H1 (cell line): ENCODE measurements at regions not wholly inside any gene's neighbourhood (a gene's known extent, or its start where the extent isn't known, plus 50 kb on each side); places are given as distances from the start of the nearest gene placed in this dataset.
A peak's percentile ranks its signal among the peaks of the same experiment; 100 is the strongest.

Experiments
- CTCF ChIA-PET: fragments of 300-600 bp; sonication (Branson Sonifier 250); formaldehyde crosslinking; loops from one replicate; lab custom pipeline; 2021; ENCODE audit not compliant: partially characterized antibody; lab: Charles Lee
- POLR2A ChIA-PET: fragments of 300-600 bp; sonication (Branson Sonifier 250); formaldehyde crosslinking; loops from one replicate; lab custom pipeline; 2021; ENCODE audit warnings: inconsistent platforms; ENCODE audit not compliant: partially characterized antibody; lab: Charles Lee
- DNase-seq, 2 experiments: peaks; one replicate each; pipeline versions ENCODE4 v3.0.0 to v3.0.0-alpha.2; 2010 to 2022; ENCODE audit warnings: low spot score in 2 of 2, low read depth in 1 of 2, mixed read lengths in 1 of 2
- FAIRE-seq: peaks from 2 replicates; lab custom pipeline; 2011; peaks lifted over from hg19 to GRCh38; lab: Jason Lieb, UNC
- H2AFZ ChIP-seq: 2 replicates; pipeline ENCODE4 v1.8.1; 2012; ENCODE audit warnings: low read length, inconsistent platforms
- H2AK5ac ChIP-seq: 2 replicates; pipeline ENCODE4 v1.6.1; 2013; ENCODE audit warnings: low read depth, low read length
- H2BK120ac ChIP-seq: replicated peaks from 2 replicates; pipeline ENCODE3; 2013; ENCODE audit warnings: low read depth, low read length, inconsistent platforms
- H2BK12ac ChIP-seq: 2 replicates; pipeline ENCODE4 v1.6.1; 2013; ENCODE audit warnings: low read depth, low read length
- H2BK15ac ChIP-seq: 2 replicates; pipeline ENCODE4 v1.6.1; 2013; ENCODE audit warnings: low read length
- H2BK20ac ChIP-seq: 2 replicates; pipeline ENCODE4 v1.6.1; 2013; ENCODE audit warnings: low read length
- H2BK5ac ChIP-seq: 2 replicates; pipeline ENCODE4 v1.6.1; 2013; ENCODE audit warnings: low read depth, low read length
- H3K14ac ChIP-seq: 2 replicates; pipeline ENCODE4 v1.6.1; 2013; ENCODE audit warnings: inconsistent platforms; ENCODE audit not compliant: insufficient read length
- H3K18ac ChIP-seq: 2 replicates; pipeline ENCODE4 v1.6.1; 2013; ENCODE audit warnings: low read length; ENCODE audit errors: extremely low read depth
- H3K23ac ChIP-seq: 2 replicates; pipeline ENCODE4 v1.6.1; 2013; ENCODE audit warnings: inconsistent platforms; ENCODE audit not compliant: insufficient read length
- H3K23me2 ChIP-seq: 2 replicates; pipeline ENCODE4 v1.6.1; 2013; ENCODE audit warnings: low read depth, low read length
- H3K27ac ChIP-seq: 2 replicates; pipeline ENCODE4 v1.6.1; 2011; ENCODE audit warnings: low read depth, low read length, inconsistent platforms
- H3K27me3 ChIP-seq, 4 experiments: replicated peaks in 1 of 4; 1 replicate in 1 of 4; 2 replicates in 3 of 4; pipeline versions ENCODE4 v1.6.1 to v1.8.1; 2011 to 2013; ENCODE audit warnings: low read length in 3 of 4, mild to moderate bottlenecking in 3 of 4, inconsistent platforms in 2 of 4, mixed read lengths in 2 of 4, moderate library complexity in 1 of 4; ENCODE audit not compliant: control insufficient read depth in 3 of 4, insufficient read depth in 3 of 4; ENCODE audit errors: extremely low read depth in 1 of 4
- H3K36me3 ChIP-seq, 4 experiments: 2 replicates each; pipeline versions ENCODE4 v1.6.1 to v1.8.1; 2011 to 2013; ENCODE audit warnings: mild to moderate bottlenecking in 4 of 4, low read length in 3 of 4, moderate library complexity in 2 of 4, control low read depth in 1 of 4, inconsistent platforms in 1 of 4; ENCODE audit not compliant: insufficient read depth in 4 of 4, control insufficient read depth in 2 of 4
- H3K4ac ChIP-seq: replicated peaks from 2 replicates; pipeline ENCODE3; 2013; ENCODE audit warnings: low read length, low read depth, mixed read lengths, inconsistent platforms; ENCODE audit not compliant: insufficient read length
- H3K4me1 ChIP-seq, 4 experiments: replicated peaks in 1 of 4; 1 replicate in 1 of 4; 2 replicates in 3 of 4; pipeline versions ENCODE4 v1.6.1 to v1.8.1; 2011 to 2013; ENCODE audit warnings: low read length in 3 of 4, inconsistent platforms in 2 of 4, mixed read lengths in 1 of 4; ENCODE audit not compliant: insufficient read depth in 4 of 4, control insufficient read depth in 3 of 4
- H3K4me2 ChIP-seq, 2 experiments: 2 replicates each; pipeline versions ENCODE4 v1.6.1 to v1.8.1; 2011 to 2013; ENCODE audit warnings: low read depth in 2 of 2, low read length in 2 of 2, control low read depth in 1 of 2, inconsistent platforms in 1 of 2, mild to moderate bottlenecking in 1 of 2; ENCODE audit not compliant: insufficient read depth in 1 of 2
- H3K4me3 ChIP-seq, 4 experiments: fragments of 200-600, 300-600 bp in 1 of 4; sonication (generic), shearing (Covaris generic), sonication (Bioruptor Twin) in 1 of 4; 2 replicates each; pipeline versions ENCODE4 v1.5.1 to v1.8.1; 2011 to 2016; ENCODE audit warnings: low read length in 4 of 4, low read depth in 3 of 4, control low read depth in 2 of 4, inconsistent platforms in 2 of 4, mild to moderate bottlenecking in 2 of 4, mixed read lengths in 1 of 4, moderate library complexity in 1 of 4; ENCODE audit not compliant: insufficient read depth in 2 of 4; ENCODE audit errors: extremely low read depth in 1 of 4
- H3K56ac ChIP-seq: replicated peaks from 2 replicates; pipeline ENCODE3; 2013; ENCODE audit warnings: low read depth, mild to moderate bottlenecking, mixed read lengths, low read length, inconsistent platforms; ENCODE audit not compliant: insufficient read length
- H3K79me1 ChIP-seq: 2 replicates; pipeline ENCODE4 v1.6.1; 2013; ENCODE audit warnings: low read depth, low read length, control low read depth
- H3K79me2 ChIP-seq, 2 experiments: 2 replicates each; pipeline versions ENCODE4 v1.6.1 to v1.8.1; 2012 to 2013; ENCODE audit warnings: low read length in 2 of 2, mild to moderate bottlenecking in 2 of 2, inconsistent platforms in 1 of 2; ENCODE audit not compliant: insufficient read depth in 2 of 2, control insufficient read depth in 1 of 2
- H3K9ac ChIP-seq, 4 experiments: replicated peaks in 1 of 4; 1 replicate in 1 of 4; 2 replicates in 3 of 4; pipeline versions ENCODE4 v1.6.1 to v1.8.1; 2011 to 2013; ENCODE audit warnings: low read depth in 3 of 4, low read length in 3 of 4, control low read depth in 2 of 4, mild to moderate bottlenecking in 2 of 4, moderate library complexity in 2 of 4, inconsistent platforms in 1 of 4; ENCODE audit errors: extremely low read depth in 1 of 4
- H3K9me3 ChIP-seq, 2 experiments: 2 replicates each; pipeline versions ENCODE4 v1.6.1 to v1.8.1; 2012 to 2013; ENCODE audit warnings: mild to moderate bottlenecking in 2 of 2, moderate library complexity in 2 of 2, control low read depth in 1 of 2, inconsistent platforms in 1 of 2, low read depth in 1 of 2, low read length in 1 of 2, mixed read lengths in 1 of 2; ENCODE audit not compliant: insufficient read depth in 2 of 2
- H4K20me1 ChIP-seq, 2 experiments: replicated peaks in 1 of 2; 2 replicates each; pipeline versions ENCODE3 to v1.8.1; 2011 to 2013; ENCODE audit warnings: inconsistent platforms in 2 of 2, low read length in 2 of 2, mild to moderate bottlenecking in 1 of 2; ENCODE audit not compliant: insufficient read depth in 2 of 2, control insufficient read depth in 1 of 2
- H4K5ac ChIP-seq: 2 replicates; pipeline ENCODE4 v1.6.1; 2013; ENCODE audit warnings: low read length, low read depth, mixed read lengths, inconsistent platforms; ENCODE audit not compliant: insufficient read length
- H4K8ac ChIP-seq: 2 replicates; pipeline ENCODE4 v1.8.0; 2013; ENCODE audit warnings: mild to moderate bottlenecking, moderate library complexity, low read length, inconsistent platforms; ENCODE audit not compliant: insufficient read depth; ENCODE audit errors: extremely low read depth
- H4K91ac ChIP-seq: replicated peaks from 2 replicates; pipeline ENCODE3; 2013; ENCODE audit warnings: low read length, mixed read lengths, inconsistent platforms; ENCODE audit not compliant: insufficient read length
- CTCF ChIP-seq, 3 experiments: IDR thresholded peaks; 1 replicate in 2 of 3; 2 replicates in 1 of 3; pipeline versions ENCODE4 v1.5.1 to v1.6.1; 2011; ENCODE audit warnings: low read length in 3 of 3, mild to moderate bottlenecking in 3 of 3, inconsistent platforms in 2 of 3, low read depth in 1 of 3, moderate library complexity in 1 of 3; ENCODE audit not compliant: insufficient read depth in 1 of 3; ENCODE audit errors: control extremely low read depth in 1 of 3
- EZH2 ChIP-seq: fragments of 200-600 bp; sonication (generic); IDR thresholded peaks from 2 replicates; pipeline ENCODE4 v1.7.1; 2012; ENCODE audit warnings: low read depth, mild to moderate bottlenecking, moderate library complexity, low read length, inconsistent platforms; ENCODE audit not compliant: severe bottlenecking
- HDAC6 ChIP-seq: IDR thresholded peaks from one replicate; pipeline ENCODE4 v1.7.1; 2012; ENCODE audit warnings: low read depth, mild to moderate bottlenecking, inconsistent platforms, low read length, moderate library complexity
- RAD21 ChIP-seq, 2 experiments: IDR thresholded peaks in 1 of 2; conservative IDR thresholded peaks in 1 of 2; 2 replicates each; pipeline ENCODE4 v1.6.1; 2011; ENCODE audit warnings: low read depth in 2 of 2, low read length in 2 of 2, improper control_type of control experiment in 1 of 2, inconsistent platforms in 1 of 2, mild to moderate bottlenecking in 1 of 2, moderate library complexity in 1 of 2
- SP1 ChIP-seq: IDR thresholded peaks from 2 replicates; pipeline ENCODE4 v1.6.1; 2011; ENCODE audit warnings: low read depth, low read length
- TCF12 ChIP-seq: IDR thresholded peaks from 2 replicates; pipeline ENCODE4 v1.6.1; 2011; ENCODE audit warnings: low read depth, mild to moderate bottlenecking, low read length
- WGBS, 2 experiments: shearing (Covaris generic) in 1 of 2; methylation state at CpG; one replicate each; pipeline versions ENCODE4 v1.1.6 to v1.1.7; 2013 to 2015; ENCODE audit warnings: low lambda C conversion rate in 2 of 2, mixed read lengths in 2 of 2, inconsistent platforms in 1 of 2, low coverage in 1 of 2, missing lambda C conversion rate in 1 of 2; ENCODE audit not compliant: insufficient replicate concordance in 2 of 2, insufficient coverage in 1 of 2, insufficient read length in 1 of 2; ENCODE audit errors: extremely low coverage in 1 of 2, missing lambda C conversion rate in 1 of 2; 5-methylcytosine and 5-hydroxymethylcytosine counted together
- TF ChIP-seq, protein P1 (sequence below): IDR thresholded peaks from 2 replicates; pipeline ENCODE4 v1.6.1; 2012; ENCODE audit warnings: inconsistent platforms

DNA sequence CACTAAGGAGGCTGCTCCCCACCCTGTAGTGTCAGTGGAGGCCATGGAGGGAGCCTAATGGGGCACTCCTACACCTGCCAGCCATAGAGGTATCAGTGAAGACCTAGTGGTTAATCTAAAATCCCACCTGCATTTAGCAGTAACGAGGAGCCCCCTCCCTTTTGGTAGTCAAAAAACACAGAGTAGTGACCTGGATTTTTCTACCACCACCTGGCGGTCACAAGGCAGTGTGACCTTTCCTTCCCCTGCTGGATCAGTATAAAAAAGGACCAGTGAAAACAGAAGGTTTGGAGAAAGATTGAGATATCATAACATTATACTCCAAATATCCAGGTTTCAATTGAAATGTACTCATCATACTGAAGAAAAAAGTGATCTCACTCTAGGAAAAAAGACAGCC is 241.2 kb downstream of the PYDC2 start:
- Histone ChIP-seq H4K8ac (no peak overlapping the region), H4K5ac (no peak overlapping the region), H3K79me1 (no peaks in the 10 kb centered on the region), H3K9ac (no peak overlapping the region), H3K56ac (no peak overlapping the region), H3K27ac (no peak overlapping the region), H2AK5ac (no peak overlapping the region), H3K18ac (peak overlapping the region; percentile 48; the same call in 1 of the 2 replicates), H3K9me3 (no peaks in the 10 kb centered on the region), H2BK120ac (no peak overlapping the region), H2AFZ (no peak overlapping the region), H3K4me1 (no peaks in the 10 kb centered on the region), H4K91ac (no peak overlapping the region), H3K23ac (no peak overlapping the region), H3K27me3 (no peaks in the 10 kb centered on the region), H3K4me2 (no peak overlapping the region), H3K79me2 (no peaks in the 10 kb centered on the region), H2BK12ac (peak overlapping the region; percentile 29; the same call in 1 of the 2 replicates), H3K4ac (no peak overlapping the region), H3K23me2 (peaks cover 1% of the 10 kb centered on the region; the same call in 1 of the 2 replicates), H2BK5ac (no peak overlapping the region), H4K20me1 (no peaks in the 10 kb centered on the region), H2BK15ac (no peak overlapping the region), H3K36me3 (no peaks in the 10 kb centered on the region), H3K14ac (no peak overlapping the region), H3K4me3 (no peak overlapping the region), H2BK20ac (peak overlapping the region; percentile 15; the same call in 1 of the 2 replicates)
- 81% methylated on average over 2 of the region's 2 CpGs; no CpG with 5 or more reads in 1 of the 2 experiments for WGBS, 2 experiments
- POLR2A ChIA-PET: no interaction called here
- no peak for FAIRE-seq
- TF ChIP-seq EZH2 (no peak), SP1 (peak; percentile 36; the same call in 1 of the 2 replicates), CTCF (IDR thresholded peaks at IDR 0.05; ENCODE audit: control extremely low read depth in 1 of 3, insufficient read depth in 1 of 3, low read depth in 1 of 3, low read length in 3 of 3) (peak; percentile 28 to 48 (median 31); a peak in 3 of 4 replicates), RAD21 (IDR thresholded peaks at IDR 0.05 in 1 of 2, conservative IDR thresholded peaks at IDR 0.05 in 1 of 2; ENCODE audit: low read depth in 2 of 2, low read length in 2 of 2) (peak; percentile 42 to 59), HDAC6 (no peak), TCF12 (no peak)
- TF ChIP-seq, protein P1, sequence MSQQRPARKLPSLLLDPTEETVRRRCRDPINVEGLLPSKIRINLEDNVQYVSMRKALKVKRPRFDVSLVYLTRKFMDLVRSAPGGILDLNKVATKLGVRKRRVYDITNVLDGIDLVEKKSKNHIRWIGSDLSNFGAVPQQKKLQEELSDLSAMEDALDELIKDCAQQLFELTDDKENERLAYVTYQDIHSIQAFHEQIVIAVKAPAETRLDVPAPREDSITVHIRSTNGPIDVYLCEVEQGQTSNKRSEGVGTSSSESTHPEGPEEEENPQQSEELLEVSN: no peak
- CTCF ChIA-PET: interaction anchor here (0.9 to 1.7 kb wide), 3 partner anchors 107 to 742 kb away, joined by 3 to 5 read pairs (median 4); no protein-coding TSS in a partner anchor
- no peak for DNase-seq
